ENCODE measurements at regions not wholly inside any gene's neighbourhood (a gene's known extent, or its start where the extent isn't known, plus 50 kb on each side); places are given as distances from the start of the nearest gene placed in this dataset.

- DNase-seq (ENCODE audit: insufficient read length, low spot score) (peak; percentile 53), FAIRE-seq (no peak)
These were observed 133.2 kb upstream of the SOX9 start for GRCh38 chr17:71987634-71988033.

GRCh38 chr17:71989117-71989516 is 131.7 kb upstream of the SOX9 start:
- no peak for FAIRE-seq
- DNase-seq (ENCODE audit: insufficient read length, low spot score): no peak

- no peak for FAIRE-seq
- no peak for DNase-seq (ENCODE audit: insufficient read length, low spot score)
These were observed 127.5 kb upstream of the SOX9 start for GRCh38 chr17:71993363-71993762.

GRCh38 chr17:71995590-71995989 is 125.2 kb upstream of the SOX9 start:
- FAIRE-seq (peak; percentile 57), DNase-seq (ENCODE audit: insufficient read length, low spot score) (peak; percentile 15)

- FAIRE-seq (peak; percentile 57), DNase-seq (ENCODE audit: insufficient read length, low spot score) (peak; percentile 33)
These were observed 116.8 kb upstream of the SOX9 start for GRCh38 chr17:72004011-72004427.

- DNase-seq (ENCODE audit: insufficient read length, low spot score) (no peak), FAIRE-seq (peak; percentile 48)
These were observed 116.0 kb upstream of the SOX9 start for GRCh38 chr17:72004611-72005331.

GRCh38 chr17:72005332-72006163 is 115.3 kb upstream of the SOX9 start:
- no peak for FAIRE-seq
- no peak for DNase-seq (ENCODE audit: insufficient read length, low spot score)

- FAIRE-seq (no peak), DNase-seq (ENCODE audit: insufficient read length, low spot score) (peak; percentile 19)
These were observed 112.5 kb upstream of the SOX9 start for GRCh38 chr17:72008236-72008876.

GRCh38 chr17:72011561-72011960 is 109.3 kb upstream of the SOX9 start:
- DNase-seq (ENCODE audit: insufficient read length, low spot score) (no peak), FAIRE-seq (no peak)

- no peak for DNase-seq (ENCODE audit: insufficient read length, low spot score)
- FAIRE-seq: no peak
These were observed 99.3 kb upstream of the SOX9 start for GRCh38 chr17:72021417-72022041.

GRCh38 chr17:72022328-72023275 is 98.2 kb upstream of the SOX9 start:
- FAIRE-seq (no peak), DNase-seq (ENCODE audit: insufficient read length, low spot score) (no peak)

GRCh38 chr17:72024457-72024856 is 96.4 kb upstream of the SOX9 start:
- no peak for DNase-seq (ENCODE audit: insufficient read length, low spot score)
- FAIRE-seq: no peak

- DNase-seq (ENCODE audit: insufficient read length, low spot score) (no peak), FAIRE-seq (no peak)
These were observed 95.7 kb upstream of the SOX9 start for GRCh38 chr17:72025113-72025512.

- FAIRE-seq (no peak), DNase-seq (ENCODE audit: insufficient read length, low spot score) (peak; percentile 74)
These were observed 90.5 kb upstream of the SOX9 start for GRCh38 chr17:72030067-72030899.

- DNase-seq (ENCODE audit: insufficient read length, low spot score) (no peak), FAIRE-seq (peak; percentile 9)
These were observed 89.5 kb upstream of the SOX9 start for GRCh38 chr17:72031219-72031884.

GRCh38 chr17:72033334-72033733 is 87.5 kb upstream of the SOX9 start:
- no peak for DNase-seq (ENCODE audit: insufficient read length, low spot score)
- no peak for FAIRE-seq

GRCh38 chr17:72034000-72034399 is 86.8 kb upstream of the SOX9 start:
- DNase-seq (ENCODE audit: insufficient read length, low spot score): no peak
- FAIRE-seq: no peak

GRCh38 chr17:72038427-72038826 is 82.4 kb upstream of the SOX9 start:
- no peak for DNase-seq (ENCODE audit: insufficient read length, low spot score)
- FAIRE-seq: no peak

GRCh38 chr17:72039490-72039889 is 81.3 kb upstream of the SOX9 start:
- no peak for DNase-seq (ENCODE audit: insufficient read length, low spot score)
- no peak for FAIRE-seq
